ENCODE measurements at regions not wholly inside any gene's neighbourhood (a gene's known extent, or its start where the extent isn't known, plus 50 kb on each side); places are given as distances from the start of the nearest gene placed in this dataset.

DNA sequence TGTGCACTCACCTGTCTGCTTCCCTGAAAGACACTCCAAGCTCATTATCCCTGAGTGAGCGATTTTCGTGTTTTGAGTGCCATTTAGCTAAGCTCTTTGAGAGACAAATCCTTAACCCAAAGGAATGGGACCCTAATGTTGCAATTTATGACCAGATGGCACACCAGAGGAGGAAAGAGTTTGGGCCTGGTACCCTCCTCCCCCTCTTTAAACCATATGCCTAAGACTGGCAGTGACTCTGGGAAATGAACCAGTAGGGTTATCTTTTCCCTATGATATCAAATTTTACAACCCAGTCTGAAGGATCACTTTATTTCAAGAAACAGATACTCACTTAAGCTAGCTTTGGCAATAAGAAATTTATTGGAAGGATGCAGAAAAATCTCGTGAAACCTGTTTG is 550.4 kb downstream of the TOX3 start:
- no peak for TF ChIP-seq CSDC2 (CRISPR knock-in tag; IDR thresholded peaks at IDR 0.05)
- TF ChIP-seq, protein P1, sequence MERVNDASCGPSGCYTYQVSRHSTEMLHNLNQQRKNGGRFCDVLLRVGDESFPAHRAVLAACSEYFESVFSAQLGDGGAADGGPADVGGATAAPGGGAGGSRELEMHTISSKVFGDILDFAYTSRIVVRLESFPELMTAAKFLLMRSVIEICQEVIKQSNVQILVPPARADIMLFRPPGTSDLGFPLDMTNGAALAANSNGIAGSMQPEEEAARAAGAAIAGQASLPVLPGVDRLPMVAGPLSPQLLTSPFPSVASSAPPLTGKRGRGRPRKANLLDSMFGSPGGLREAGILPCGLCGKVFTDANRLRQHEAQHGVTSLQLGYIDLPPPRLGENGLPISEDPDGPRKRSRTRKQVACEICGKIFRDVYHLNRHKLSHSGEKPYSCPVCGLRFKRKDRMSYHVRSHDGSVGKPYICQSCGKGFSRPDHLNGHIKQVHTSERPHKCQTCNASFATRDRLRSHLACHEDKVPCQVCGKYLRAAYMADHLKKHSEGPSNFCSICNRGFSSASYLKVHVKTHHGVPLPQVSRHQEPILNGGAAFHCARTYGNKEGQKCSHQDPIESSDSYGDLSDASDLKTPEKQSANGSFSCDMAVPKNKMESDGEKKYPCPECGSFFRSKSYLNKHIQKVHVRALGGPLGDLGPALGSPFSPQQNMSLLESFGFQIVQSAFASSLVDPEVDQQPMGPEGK (CRISPR knock-in tag; IDR thresholded peaks at IDR 0.05; ENCODE audit: borderline replicate concordance) = no peak
